Kidney tubule cell (primary cell): ENCODE measurements at regions not wholly inside any gene's neighbourhood (a gene's known extent, or its start where the extent isn't known, plus 50 kb on each side); places are given as distances from the start of the nearest gene placed in this dataset.
"Not testable (repeated sequence)": the region's sequence is repeated elsewhere in the genome, so short reads cannot be mapped to it uniquely, and the experiment has no call there.

Experiments used
- DNase-seq: peaks from one replicate; pipeline ENCODE4 v3.0.0-alpha.2; 2018; ENCODE audit warnings: low spot score

- DNase-seq = not testable (repeated sequence)
Observed at GRCh38 chr18:60015826-60016225, 116.0 kb downstream of the PMAIP1 start.

GRCh38 chr18:60013148-60013547 lies 113.4 kb downstream of the PMAIP1 start:
- not testable (repeated sequence) for DNase-seq

- DNase-seq = no peak
Observed at GRCh38 chr18:60010984-60011383, 111.2 kb downstream of the PMAIP1 start.

GRCh38 chr18:60010513-60010912 lies 110.7 kb downstream of the PMAIP1 start:
- DNase-seq = no peak

- DNase-seq = no peak
Observed at GRCh38 chr18:60007661-60008060, 107.9 kb downstream of the PMAIP1 start.

- no peak for DNase-seq
Observed at GRCh38 chr18:60003610-60004185, 103.9 kb downstream of the PMAIP1 start.

GRCh38 chr18:59996370-59996966 lies 96.7 kb downstream of the PMAIP1 start:
- DNase-seq = peak; percentile 70

- peak; percentile 14 for DNase-seq
Observed at GRCh38 chr18:59994357-59994756, 94.6 kb downstream of the PMAIP1 start.

GRCh38 chr18:59993560-59993959 lies 93.8 kb downstream of the PMAIP1 start:
- peak; percentile 27 for DNase-seq

GRCh38 chr18:59990121-59990823 lies 90.5 kb downstream of the PMAIP1 start:
- peak; percentile 79 for DNase-seq

GRCh38 chr18:59988098-59988706 lies 88.4 kb downstream of the PMAIP1 start:
- peak; percentile 69 for DNase-seq

- DNase-seq = no peak
Observed at GRCh38 chr18:59987102-59987501, 87.3 kb downstream of the PMAIP1 start.

GRCh38 chr18:59986139-59986538 lies 86.3 kb downstream of the PMAIP1 start:
- DNase-seq = no peak

- DNase-seq = peak; percentile 47
Observed at GRCh38 chr18:59985289-59985688, 85.5 kb downstream of the PMAIP1 start.

- no peak for DNase-seq
Observed at GRCh38 chr18:59983506-59983905, 83.7 kb downstream of the PMAIP1 start.

GRCh38 chr18:59980188-59980637 lies 80.4 kb downstream of the PMAIP1 start:
- no peak for DNase-seq

- DNase-seq = no peak
Observed at GRCh38 chr18:59971871-59972428, 72.2 kb downstream of the PMAIP1 start.

- not testable (repeated sequence) for DNase-seq
Observed at GRCh38 chr18:59971144-59971543, 71.3 kb downstream of the PMAIP1 start.

GRCh38 chr18:59969477-59970028 lies 69.8 kb downstream of the PMAIP1 start:
- DNase-seq = not testable (repeated sequence)

GRCh38 chr18:59968583-59968982 lies 68.8 kb downstream of the PMAIP1 start:
- no peak for DNase-seq

GRCh38 chr18:59967878-59968277 lies 68.1 kb downstream of the PMAIP1 start:
- no peak for DNase-seq

GRCh38 chr18:59966913-59967312 lies 67.1 kb downstream of the PMAIP1 start:
- DNase-seq = no peak
